ENCODE measurements at regions not wholly inside any gene's neighbourhood (a gene's known extent, or its start where the extent isn't known, plus 50 kb on each side); places are given as distances from the start of the nearest gene placed in this dataset.
"Not testable (repeated sequence)": the region's sequence is repeated elsewhere in the genome, so short reads cannot be mapped to it uniquely, and the experiment has no call there.

GRCh38 chr5:12661617-12662370 lies 757.5 kb upstream of the CTNND2 start:
- no peaks in the 10 kb centered on the region for H3K27me3 Mint-ChIP-seq
- TF ChIP-seq CTCF (IDR thresholded peaks at IDR 0.05), result no peak
- H3K4me3 Mint-ChIP-seq, result no peak overlapping the region
- peaks cover 17% of the 10 kb centered on the region for H3K9me3 Mint-ChIP-seq
- ATAC-seq (ENCODE audit: low read depth), result no peak
- intact Hi-C loops (cut with micrococcal nuclease), result no loop called here
- no peaks in the 10 kb centered on the region for H3K4me1 Mint-ChIP-seq
- ChIA-PET CTCF (no interaction called here), POLR2A (no interaction called here)
- H3K36me3 Mint-ChIP-seq (ENCODE audit: low read depth), result no peaks in the 10 kb centered on the region
- DNase-seq, result no peak
- no peak overlapping the region for H3K27ac Mint-ChIP-seq

GRCh38 chr5:12660279-12661107 lies 756.2 kb upstream of the CTNND2 start:
- CTCF ChIA-PET, result not testable (repeated sequence)

GRCh38 chr5:12659686-12660085 lies 755.4 kb upstream of the CTNND2 start:
- no peak for TF ChIP-seq CTCF (IDR thresholded peaks at IDR 0.05)
- Mint-ChIP-seq H3K9me3 (peaks cover 17% of the 10 kb centered on the region), H3K4me1 (no peaks in the 10 kb centered on the region), H3K36me3 (ENCODE audit: low read depth) (no peaks in the 10 kb centered on the region), H3K27ac (no peak overlapping the region), H3K27me3 (no peaks in the 10 kb centered on the region), H3K4me3 (no peak overlapping the region)
- DNase-seq (no peak), ATAC-seq (ENCODE audit: low read depth) (no peak)
- ChIA-PET POLR2A (no interaction called here), CTCF (no interaction called here)
- intact Hi-C loops (cut with micrococcal nuclease), result loop anchor here (10.0 kb wide), 1 partner anchor 525 kb away; no protein-coding TSS in a partner anchor

More at GRCh38 chr5:12660279-12661107, 756.2 kb upstream of the CTNND2 start:
- H3K4me1 Mint-ChIP-seq; ATAC-seq (ENCODE audit: low read depth); H3K4me3 Mint-ChIP-seq; DNase-seq; H3K36me3 Mint-ChIP-seq (ENCODE audit: low read depth); intact Hi-C loops (cut with micrococcal nuclease); H3K27me3 Mint-ChIP-seq; POLR2A ChIA-PET; H3K27ac Mint-ChIP-seq: not testable (repeated sequence)
- peaks cover 17% of the 10 kb centered on the region for H3K9me3 Mint-ChIP-seq

GRCh38 chr5:12658871-12659446 lies 754.7 kb upstream of the CTNND2 start:
- H3K36me3 Mint-ChIP-seq (ENCODE audit: low read depth), result no peaks in the 10 kb centered on the region
- ChIA-PET CTCF (no interaction called here), POLR2A (no interaction called here)
- H3K27me3 Mint-ChIP-seq, result no peaks in the 10 kb centered on the region
- H3K9me3 Mint-ChIP-seq, result peaks cover 13% of the 10 kb centered on the region
- no peak overlapping the region for H3K27ac Mint-ChIP-seq
- DNase-seq (no peak), ATAC-seq (ENCODE audit: low read depth) (no peak)
- intact Hi-C loops (cut with micrococcal nuclease), result loop anchor here (10.0 kb wide), 1 partner anchor 526 kb away; no protein-coding TSS in a partner anchor
- no peaks in the 10 kb centered on the region for H3K4me1 Mint-ChIP-seq
- TF ChIP-seq CTCF (IDR thresholded peaks at IDR 0.05), result no peak
- H3K4me3 Mint-ChIP-seq, result no peak overlapping the region

- CTCF ChIA-PET; H3K36me3 Mint-ChIP-seq (ENCODE audit: low read depth); H3K27ac Mint-ChIP-seq; H3K4me3 Mint-ChIP-seq; ATAC-seq (ENCODE audit: low read depth); DNase-seq; H3K27me3 Mint-ChIP-seq; H3K4me1 Mint-ChIP-seq; POLR2A ChIA-PET: not testable (repeated sequence)
- peaks cover 13% of the 10 kb centered on the region for H3K9me3 Mint-ChIP-seq
- intact Hi-C loops (cut with micrococcal nuclease), result loop anchor here (10.0 kb wide), 1 partner anchor 527 kb away; no protein-coding TSS in a partner anchor
Observed at GRCh38 chr5:12657914-12658474, 753.7 kb upstream of the CTNND2 start.

Data from activated B cell treated with CpG ODN at 0.5 μM for 24 hours (primary cell).